Aorta (tissue), 5 donors: ENCODE measurements at regions not wholly inside any gene's neighbourhood (a gene's known extent, or its start where the extent isn't known, plus 50 kb on each side); places are given as distances from the start of the nearest gene placed in this dataset.

ENCODE experiments used
- ATAC-seq: fragments of 200-7000 bp; cut with Tn5 transposase; one replicate; pipeline ENCODE4 v1.9.1; 2022; ENCODE audit warnings: moderate library complexity; ENCODE audit not compliant: low FRiP score
- DNase-seq, 2 donors: peaks; one replicate each; pipeline ENCODE4 v3.0.0-alpha.2; 2020
- H3K27ac ChIP-seq, 2 donors: one replicate each; pipeline ENCODE4 v1.5.1; 2013; ENCODE audit warnings: low read length in 2 of 2, mild to moderate bottlenecking in 2 of 2, moderate library complexity in 2 of 2, control low read depth in 1 of 2, inconsistent platforms in 1 of 2, low read depth in 1 of 2
- H3K27me3 ChIP-seq, 2 donors: one replicate each; pipeline ENCODE4 v1.6.1; 2013; ENCODE audit warnings: control low read depth in 1 of 2, low read length in 1 of 2, mild to moderate bottlenecking in 1 of 2, moderate library complexity in 1 of 2; ENCODE audit not compliant: insufficient read depth in 2 of 2, control insufficient read depth in 1 of 2
- H3K36me3 ChIP-seq, 2 donors: one replicate each; pipeline ENCODE4 v1.6.1; 2013; ENCODE audit warnings: control low read depth in 1 of 2, low read length in 1 of 2, mild to moderate bottlenecking in 1 of 2; ENCODE audit not compliant: insufficient read depth in 2 of 2, control insufficient read depth in 1 of 2
- H3K4me1 ChIP-seq, 2 donors: one replicate each; pipeline ENCODE4 v1.6.1; 2013; ENCODE audit warnings: low read length in 2 of 2, control low read depth in 1 of 2, mild to moderate bottlenecking in 1 of 2, moderate library complexity in 1 of 2; ENCODE audit not compliant: insufficient read depth in 2 of 2, control insufficient read depth in 1 of 2
- H3K4me3 ChIP-seq, 2 donors: one replicate each; pipeline ENCODE4 v1.5.1; 2013; ENCODE audit warnings: low read length in 2 of 2, control low read depth in 1 of 2, mild to moderate bottlenecking in 1 of 2
- H3K9me3 ChIP-seq: one replicate; pipeline ENCODE4 v1.6.1; 2013; ENCODE audit warnings: mild to moderate bottlenecking, low read length; ENCODE audit not compliant: control insufficient read depth
- WGBS, 2 donors: extraction: QIAGEN DNeasy Blood & Tissue Kit; methylation state at CpG; one replicate each; pipeline ENCODE4 v1.1.7; 2013; 5-methylcytosine and 5-hydroxymethylcytosine counted together
- intact Hi-C, 2 donors: fragments of 100-400 bp; cut with DNase I; formaldehyde crosslinking; loops; one replicate each; pipeline versions ENCODE4 v1.14.2 to v1.15.0; 2022
- donor health status: healthy with polysubstance abuse.
- donor health status: Bipolar disorder and iron deficiency.
- donor health status: DM: no; HTN: no; CAD: no.
- donor health status: DM: no; HTN: no; CAD: no.
- donor health status: DM: yes; HTN: yes; CAD: no.

DNA sequence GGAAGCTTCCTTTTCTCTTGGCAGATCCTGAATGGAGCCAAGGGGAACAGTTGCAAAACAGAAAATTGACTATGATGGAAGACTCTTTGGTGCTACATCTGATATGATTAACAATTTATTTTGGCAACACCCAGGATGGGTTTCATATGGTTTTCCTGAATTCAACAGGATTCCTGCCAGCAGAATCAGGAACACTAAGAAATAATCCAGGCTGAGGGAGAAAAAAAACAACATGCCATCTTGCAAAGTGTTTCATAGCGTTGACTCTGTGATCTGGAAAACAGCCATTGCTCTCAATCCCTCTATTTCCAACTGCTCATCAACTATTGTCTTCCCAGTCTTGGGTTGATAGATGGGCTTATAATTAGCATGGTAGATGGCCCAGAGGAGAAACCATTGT is 303.8 kb upstream of the KLF3 start:
- DNase-seq (no peak), ATAC-seq (no peak)
- no peak overlapping the region for H3K27ac ChIP-seq
- no peaks in the 10 kb centered on the region for H3K36me3 ChIP-seq
- 16% methylated on average over 1 of the region's 1 CpG for WGBS, 2 donors
- no peaks in the 10 kb centered on the region for H3K9me3 ChIP-seq
- no peaks in the 10 kb centered on the region for H3K4me1 ChIP-seq
- intact Hi-C loops: no loop called here
- no peaks in the 10 kb centered on the region for H3K27me3 ChIP-seq
- H3K4me3 ChIP-seq: no peak overlapping the region

GRCh38 chr4:38364383-38364963 is 299.5 kb upstream of the KLF3 start:
- H3K27me3 ChIP-seq: no peaks in the 10 kb centered on the region
- WGBS, 2 donors: 88 to 91% methylated on average over 3 of the region's 3 CpGs
- no peak overlapping the region for H3K27ac ChIP-seq
- no peak overlapping the region for H3K4me3 ChIP-seq
- DNase-seq: no peak
- intact Hi-C loops: no loop called here
- no peak for ATAC-seq
- no peaks in the 10 kb centered on the region for H3K9me3 ChIP-seq
- H3K36me3 ChIP-seq: no peaks in the 10 kb centered on the region
- H3K4me1 ChIP-seq: peaks cover 5 to 8% of the 10 kb centered on the region in 2 donors

DNA sequence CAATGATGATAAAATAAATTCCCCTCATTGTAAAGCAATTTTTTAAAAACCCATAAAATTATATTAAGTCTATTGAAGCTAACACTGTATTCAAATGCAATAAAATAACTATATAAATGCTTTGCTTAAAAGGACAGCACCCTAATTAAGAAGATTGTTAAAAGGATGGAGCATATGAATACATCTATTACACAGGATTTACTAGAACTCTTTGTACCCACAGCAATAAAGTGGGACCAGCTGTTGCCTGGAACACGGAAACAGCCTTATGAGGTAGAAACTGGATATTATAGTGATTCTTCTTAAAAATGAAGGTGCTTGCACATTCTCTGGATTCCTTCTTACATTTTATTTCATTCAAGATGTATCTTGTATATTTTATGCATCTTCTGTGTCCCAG is 298.7 kb upstream of the KLF3 start:
- intact Hi-C loops: loop anchor here in 1 of 2 donors (5.0 kb wide), 2 partner anchors 43 to 173 kb away; no protein-coding TSS in a partner anchor
- Histone ChIP-seq H3K4me3 (no peak overlapping the region), H3K27me3 (no peaks in the 10 kb centered on the region), H3K27ac (no peak overlapping the region), H3K4me1 (peaks cover 5 to 8% of the 10 kb centered on the region in 2 donors), H3K36me3 (no peaks in the 10 kb centered on the region), H3K9me3 (no peaks in the 10 kb centered on the region)
- ATAC-seq (no peak), DNase-seq (no peak)
- WGBS, 2 donors: 70 to 71% methylated on average over 1 of the region's 1 CpG

GRCh38 chr4:38365748-38366310 is 298.2 kb upstream of the KLF3 start:
- peak; percentile 30 for ATAC-seq
- Histone ChIP-seq H3K36me3 (no peaks in the 10 kb centered on the region), H3K27me3 (no peaks in the 10 kb centered on the region), H3K27ac (peak overlapping the region; percentile 44 to 94), H3K9me3 (no peaks in the 10 kb centered on the region), H3K4me3 (no peak overlapping the region), H3K4me1 (peaks cover 5 to 8% of the 10 kb centered on the region in 2 donors)
- intact Hi-C loops: loop anchor here in 1 of 2 donors (2.0 to 5.0 kb wide), 4 partner anchors 21 to 297 kb away; no protein-coding TSS in a partner anchor
- DNase-seq: no peak
- WGBS, 2 donors: 24 to 28% methylated on average over 8 of the region's 8 CpGs

DNA sequence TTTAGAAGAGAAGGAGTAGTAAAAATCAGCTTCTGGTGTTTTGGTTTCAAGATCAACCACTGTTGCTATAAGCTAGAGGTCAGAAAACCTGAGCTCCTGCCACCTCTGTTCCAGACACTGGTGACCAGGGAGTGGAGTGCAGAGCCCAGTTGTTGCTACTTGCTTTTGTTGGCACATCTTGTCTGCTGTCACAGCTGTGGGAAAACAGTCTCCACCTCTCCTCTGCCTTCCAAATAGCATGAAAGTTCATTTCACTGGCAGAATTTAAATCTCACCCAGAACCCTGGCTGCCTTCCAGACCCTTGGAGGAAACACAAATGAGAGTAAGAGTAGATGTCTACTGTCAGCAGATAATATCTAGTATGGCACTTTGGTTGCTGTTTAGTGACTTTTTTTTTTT is 297.5 kb upstream of the KLF3 start:
- Histone ChIP-seq H3K27ac (peak overlapping the region in 1 of 2 donors; percentile 75), H3K27me3 (no peaks in the 10 kb centered on the region), H3K9me3 (no peaks in the 10 kb centered on the region), H3K4me3 (no peak overlapping the region), H3K4me1 (peaks cover 5 to 13% of the 10 kb centered on the region in 2 donors), H3K36me3 (no peaks in the 10 kb centered on the region)
- peak; percentile 83 for ATAC-seq
- intact Hi-C loops: loop anchor here in 1 of 2 donors (2.0 to 5.0 kb wide), 4 partner anchors 20 to 296 kb away; no protein-coding TSS in a partner anchor
- DNase-seq: peak in 1 of 2 donors; percentile 78

DNA sequence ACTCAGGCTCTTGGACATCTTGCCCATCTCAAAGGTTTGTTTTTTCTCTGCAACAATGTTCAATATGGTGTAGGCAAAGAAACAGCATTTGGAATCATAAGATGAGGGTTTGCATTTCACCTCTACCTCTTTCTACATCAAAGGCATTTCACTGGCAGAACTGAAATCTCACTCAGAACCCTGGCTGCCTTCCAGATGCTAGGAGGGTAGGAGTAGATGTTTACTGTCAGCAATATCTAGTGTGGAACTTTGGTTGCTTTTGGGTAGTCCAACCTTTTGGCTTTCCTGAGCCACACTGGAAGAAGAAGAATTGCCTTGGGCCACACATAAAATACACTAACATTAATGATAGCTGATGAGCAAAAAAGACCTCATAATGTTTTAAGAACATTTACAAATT is 297.0 kb upstream of the KLF3 start:
- Histone ChIP-seq H3K9me3 (no peaks in the 10 kb centered on the region), H3K36me3 (no peaks in the 10 kb centered on the region), H3K4me1 (peaks cover 5 to 13% of the 10 kb centered on the region in 2 donors), H3K27ac (peak overlapping the region in 1 of 2 donors; percentile 75), H3K4me3 (no peak overlapping the region), H3K27me3 (no peaks in the 10 kb centered on the region)
- ATAC-seq (no peak), DNase-seq (no peak)
- intact Hi-C loops: loop anchor here in 1 of 2 donors (2.0 to 5.0 kb wide), 4 partner anchors 20 to 296 kb away; no protein-coding TSS in a partner anchor

DNA sequence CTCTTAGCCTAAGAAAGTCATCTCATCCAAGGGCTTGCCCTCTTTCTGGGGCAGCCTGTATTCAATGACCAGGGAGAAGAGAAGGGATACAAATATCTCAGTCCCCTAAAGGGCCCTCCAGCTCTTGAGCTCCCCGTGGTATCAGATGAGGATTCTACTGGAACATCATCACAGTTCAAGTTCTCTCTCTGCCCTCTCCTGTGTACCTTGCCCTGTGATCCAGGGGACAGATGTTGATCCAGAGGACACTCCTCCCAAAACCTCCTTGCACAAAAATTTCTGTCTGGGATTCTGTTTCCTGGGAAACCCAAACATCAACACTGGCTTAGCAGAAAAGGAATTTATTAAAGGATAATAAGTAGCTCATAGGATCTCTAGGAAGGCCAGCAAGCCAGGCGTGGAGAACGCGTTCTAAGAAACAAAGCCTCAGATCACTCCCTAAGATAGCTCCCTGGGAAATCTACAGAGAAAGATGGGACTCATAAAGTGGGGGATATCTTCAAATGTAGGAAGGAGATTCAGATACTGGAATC is 296.3 kb upstream of the KLF3 start:
- WGBS, 2 donors: 35 to 38% methylated on average over 4 of the region's 4 CpGs

GRCh38 chr4:38368613-38369012 is 295.4 kb upstream of the KLF3 start:
- Histone ChIP-seq H3K36me3 (no peaks in the 10 kb centered on the region), H3K9me3 (no peaks in the 10 kb centered on the region), H3K27ac (no peak overlapping the region), H3K4me3 (no peak overlapping the region), H3K4me1 (peaks cover 7 to 13% of the 10 kb centered on the region in 2 donors), H3K27me3 (no peaks in the 10 kb centered on the region)
- DNase-seq (no peak), ATAC-seq (no peak)
- intact Hi-C loops: loop anchor here in 1 of 2 donors (5.0 kb wide), 2 partner anchors 46 to 176 kb away; no protein-coding TSS in a partner anchor
- 85 to 87% methylated on average over 2 of the region's 2 CpGs for WGBS, 2 donors

More for the DNA sequence above, 296.3 kb upstream of the KLF3 start:
- ATAC-seq (no peak), DNase-seq (no peak)
- no peak overlapping the region for H3K4me3 ChIP-seq
- no peaks in the 10 kb centered on the region for H3K36me3 ChIP-seq
- intact Hi-C loops: loop anchor here in 1 of 2 donors (2.0 to 5.0 kb wide), 4 partner anchors 19 to 295 kb away; no protein-coding TSS in a partner anchor
- peak overlapping the region in 1 of 2 donors; percentile 86 for H3K27ac ChIP-seq
- peaks cover 5 to 13% of the 10 kb centered on the region in 2 donors for H3K4me1 ChIP-seq
- H3K27me3 ChIP-seq: no peaks in the 10 kb centered on the region
- no peaks in the 10 kb centered on the region for H3K9me3 ChIP-seq
